ENCODE measurements at regions not wholly inside any gene's neighbourhood (a gene's known extent, or its start where the extent isn't known, plus 50 kb on each side); places are given as distances from the start of the nearest gene placed in this dataset.
"Not testable (repeated sequence)": the region's sequence is repeated elsewhere in the genome, so short reads cannot be mapped to it uniquely, and the experiment has no call there.

- Mint-ChIP-seq H3K9me3 (peaks cover 2 to 3% (median 3%) of the 10 kb centered on the region in 3 donors), H3K27ac (no peak overlapping the region), H3K36me3 (no peaks in the 10 kb centered on the region), H3K4me3 (no peak overlapping the region), H3K4me1 (no peaks in the 10 kb centered on the region), H3K27me3 (no peaks in the 10 kb centered on the region)
- H3K4me1 ChIP-seq (ENCODE audit: control insufficient read depth in 1 of 2, extremely low read depth in 1 of 2, insufficient read depth in 2 of 2, low read length in 2 of 2) = no peaks in the 10 kb centered on the region
- CTCF ChIA-PET = no interaction called here
- H3K27ac ChIP-seq (ENCODE audit: low read length) = no peak overlapping the region
- WGBS (ENCODE audit: insufficient coverage) = no CpG with 5 or more reads among the region's 1 CpG
- no peak for DNase-seq
- ATAC-seq (replicated peaks in 1 of 4) = no peak
- H3K4me3 ChIP-seq (ENCODE audit: control insufficient read depth in 1 of 2, extremely low read depth in 1 of 2, low read length in 1 of 2) = no peak overlapping the region
- POLR2A ChIA-PET = no interaction called here
- H3K9me3 ChIP-seq = no peaks in the 10 kb centered on the region
- no peaks in the 10 kb centered on the region for H3K27me3 ChIP-seq (replicated peaks in 1 of 2; ENCODE audit: control insufficient read depth in 2 of 2, extremely low read depth in 1 of 2, insufficient read depth in 2 of 2, low read length in 1 of 2)
- H3K36me3 ChIP-seq (ENCODE audit: control insufficient read depth in 2 of 2, extremely low read depth in 1 of 2, insufficient read depth in 1 of 2, low read length in 1 of 2) = no peaks in the 10 kb centered on the region
Observed at GRCh38 chr7:9307131-9307530, 873.7 kb downstream of the NXPH1 start.

- CTCF ChIA-PET = no interaction called here
- no peak for DNase-seq
- H3K27me3 ChIP-seq (replicated peaks in 1 of 2; ENCODE audit: control insufficient read depth in 2 of 2, extremely low read depth in 1 of 2, insufficient read depth in 2 of 2, low read length in 1 of 2) = no peaks in the 10 kb centered on the region
- Mint-ChIP-seq H3K4me1 (no peaks in the 10 kb centered on the region), H3K4me3 (no peak overlapping the region), H3K9me3 (peaks cover 4 to 19% (median 14%) of the 10 kb centered on the region in 3 donors), H3K36me3 (no peaks in the 10 kb centered on the region), H3K27me3 (no peaks in the 10 kb centered on the region), H3K27ac (no peak overlapping the region)
- no peaks in the 10 kb centered on the region for H3K9me3 ChIP-seq
- no peak for ATAC-seq (replicated peaks in 1 of 4)
- POLR2A ChIA-PET = no interaction called here
- H3K27ac ChIP-seq (ENCODE audit: low read length) = no peak overlapping the region
- no CpG with 5 or more reads among the region's 2 CpGs for WGBS (ENCODE audit: insufficient coverage)
- no peak overlapping the region for H3K4me3 ChIP-seq (ENCODE audit: control insufficient read depth in 1 of 2, extremely low read depth in 1 of 2, low read length in 1 of 2)
- H3K4me1 ChIP-seq (ENCODE audit: control insufficient read depth in 1 of 2, extremely low read depth in 1 of 2, insufficient read depth in 2 of 2, low read length in 2 of 2) = no peaks in the 10 kb centered on the region
- H3K36me3 ChIP-seq (ENCODE audit: control insufficient read depth in 2 of 2, extremely low read depth in 1 of 2, insufficient read depth in 1 of 2, low read length in 1 of 2) = no peaks in the 10 kb centered on the region
Observed at GRCh38 chr7:9324513-9324912, 891.1 kb downstream of the NXPH1 start.

- Histone ChIP-seq H3K27ac (ENCODE audit: low read length) (no peak overlapping the region), H3K4me1 (ENCODE audit: control insufficient read depth in 1 of 2, extremely low read depth in 1 of 2, insufficient read depth in 2 of 2, low read length in 2 of 2) (no peaks in the 10 kb centered on the region), H3K4me3 (ENCODE audit: control insufficient read depth in 1 of 2, extremely low read depth in 1 of 2, low read length in 1 of 2) (no peak overlapping the region), H3K9me3 (no peaks in the 10 kb centered on the region), H3K36me3 (ENCODE audit: control insufficient read depth in 2 of 2, extremely low read depth in 1 of 2, insufficient read depth in 1 of 2, low read length in 1 of 2) (no peaks in the 10 kb centered on the region), H3K27me3 (replicated peaks in 1 of 2; ENCODE audit: control insufficient read depth in 2 of 2, extremely low read depth in 1 of 2, insufficient read depth in 2 of 2, low read length in 1 of 2) (no peaks in the 10 kb centered on the region)
- ChIA-PET POLR2A (no interaction called here), CTCF (no interaction called here)
- H3K4me1 Mint-ChIP-seq = no peaks in the 10 kb centered on the region
- H3K27ac Mint-ChIP-seq = no peak overlapping the region
- H3K9me3 Mint-ChIP-seq = peaks cover 4 to 18% (median 5%) of the 10 kb centered on the region in 3 donors
- H3K36me3 Mint-ChIP-seq = no peaks in the 10 kb centered on the region
- H3K27me3 Mint-ChIP-seq = no peaks in the 10 kb centered on the region
- no CpG with 5 or more reads among the region's 2 CpGs for WGBS (ENCODE audit: insufficient coverage)
- no peak overlapping the region for H3K4me3 Mint-ChIP-seq
- no peak for DNase-seq
- ATAC-seq (replicated peaks in 1 of 4) = no peak
Observed at GRCh38 chr7:9328296-9328695, 894.9 kb downstream of the NXPH1 start.

GRCh38 chr7:9349625-9350024 is 916.2 kb downstream of the NXPH1 start:
- POLR2A ChIA-PET = no interaction called here
- Mint-ChIP-seq H3K36me3 (no peaks in the 10 kb centered on the region), H3K4me3 (no peak overlapping the region), H3K27me3 (no peaks in the 10 kb centered on the region), H3K4me1 (no peaks in the 10 kb centered on the region), H3K9me3 (peaks cover 7 to 17% (median 10%) of the 10 kb centered on the region in 3 donors), H3K27ac (no peak overlapping the region)
- ATAC-seq (replicated peaks in 1 of 4) (no peak), DNase-seq (no peak)
- Histone ChIP-seq H3K27ac (ENCODE audit: low read length) (no peak overlapping the region), H3K36me3 (ENCODE audit: control insufficient read depth in 2 of 2, extremely low read depth in 1 of 2, insufficient read depth in 1 of 2, low read length in 1 of 2) (no peaks in the 10 kb centered on the region), H3K27me3 (replicated peaks in 1 of 2; ENCODE audit: control insufficient read depth in 2 of 2, extremely low read depth in 1 of 2, insufficient read depth in 2 of 2, low read length in 1 of 2) (no peaks in the 10 kb centered on the region), H3K4me1 (ENCODE audit: control insufficient read depth in 1 of 2, extremely low read depth in 1 of 2, insufficient read depth in 2 of 2, low read length in 2 of 2) (no peaks in the 10 kb centered on the region), H3K4me3 (ENCODE audit: control insufficient read depth in 1 of 2, extremely low read depth in 1 of 2, low read length in 1 of 2) (no peak overlapping the region), H3K9me3 (no peaks in the 10 kb centered on the region)
- CTCF ChIA-PET = no interaction called here
- 58% methylated on average over 2 of the region's 3 CpGs for WGBS (ENCODE audit: insufficient coverage)

- Histone ChIP-seq H3K9me3 (no peaks in the 10 kb centered on the region), H3K4me3 (ENCODE audit: control insufficient read depth in 1 of 2, extremely low read depth in 1 of 2, low read length in 1 of 2) (no peak overlapping the region), H3K27ac (ENCODE audit: low read length) (no peak overlapping the region), H3K4me1 (ENCODE audit: control insufficient read depth in 1 of 2, extremely low read depth in 1 of 2, insufficient read depth in 2 of 2, low read length in 2 of 2) (no peaks in the 10 kb centered on the region), H3K36me3 (ENCODE audit: control insufficient read depth in 2 of 2, extremely low read depth in 1 of 2, insufficient read depth in 1 of 2, low read length in 1 of 2) (no peaks in the 10 kb centered on the region), H3K27me3 (replicated peaks in 1 of 2; ENCODE audit: control insufficient read depth in 2 of 2, extremely low read depth in 1 of 2, insufficient read depth in 2 of 2, low read length in 1 of 2) (no peaks in the 10 kb centered on the region)
- no peaks in the 10 kb centered on the region for H3K4me1 Mint-ChIP-seq
- H3K4me3 Mint-ChIP-seq = no peak overlapping the region
- no peak for DNase-seq
- H3K9me3 Mint-ChIP-seq = peaks cover 18 to 33% (median 33%) of the 10 kb centered on the region in 3 donors
- POLR2A ChIA-PET = no interaction called here
- no peaks in the 10 kb centered on the region for H3K36me3 Mint-ChIP-seq
- WGBS (ENCODE audit: insufficient coverage) = no CpG with 5 or more reads among the region's 4 CpGs
- ATAC-seq (replicated peaks in 1 of 4) = no peak
- CTCF ChIA-PET = no interaction called here
- H3K27me3 Mint-ChIP-seq = no peaks in the 10 kb centered on the region
- H3K27ac Mint-ChIP-seq = no peak overlapping the region
Observed at GRCh38 chr7:9391221-9391620, 957.8 kb downstream of the NXPH1 start.

GRCh38 chr7:9391984-9392383 is 958.6 kb downstream of the NXPH1 start:
- no peaks in the 10 kb centered on the region for H3K27me3 ChIP-seq (replicated peaks in 1 of 2; ENCODE audit: control insufficient read depth in 2 of 2, extremely low read depth in 1 of 2, insufficient read depth in 2 of 2, low read length in 1 of 2)
- no peak overlapping the region for H3K4me3 Mint-ChIP-seq
- H3K4me1 ChIP-seq (ENCODE audit: control insufficient read depth in 1 of 2, extremely low read depth in 1 of 2, insufficient read depth in 2 of 2, low read length in 2 of 2) = no peaks in the 10 kb centered on the region
- H3K27me3 Mint-ChIP-seq = no peaks in the 10 kb centered on the region
- H3K9me3 Mint-ChIP-seq = peaks cover 14 to 28% (median 26%) of the 10 kb centered on the region in 3 donors
- no peaks in the 10 kb centered on the region for H3K4me1 Mint-ChIP-seq
- ChIA-PET CTCF (no interaction called here), POLR2A (no interaction called here)
- no peak overlapping the region for H3K27ac ChIP-seq (ENCODE audit: low read length)
- H3K36me3 ChIP-seq (ENCODE audit: control insufficient read depth in 2 of 2, extremely low read depth in 1 of 2, insufficient read depth in 1 of 2, low read length in 1 of 2) = no peaks in the 10 kb centered on the region
- no peaks in the 10 kb centered on the region for H3K9me3 ChIP-seq
- WGBS (ENCODE audit: insufficient coverage) = no CpG with 5 or more reads among the region's 4 CpGs
- no peak overlapping the region for H3K27ac Mint-ChIP-seq
- ATAC-seq (replicated peaks in 1 of 4) (no peak), DNase-seq (no peak)
- no peaks in the 10 kb centered on the region for H3K36me3 Mint-ChIP-seq
- no peak overlapping the region for H3K4me3 ChIP-seq (ENCODE audit: control insufficient read depth in 1 of 2, extremely low read depth in 1 of 2, low read length in 1 of 2)

GRCh38 chr7:9404386-9404785 is 971.0 kb downstream of the NXPH1 start:
- H3K4me1 Mint-ChIP-seq; H3K27ac ChIP-seq (ENCODE audit: low read length); H3K27me3 ChIP-seq (replicated peaks in 1 of 2; ENCODE audit: control insufficient read depth in 2 of 2, extremely low read depth in 1 of 2, insufficient read depth in 2 of 2, low read length in 1 of 2); CTCF ChIA-PET; H3K4me3 Mint-ChIP-seq; DNase-seq; H3K4me1 ChIP-seq (ENCODE audit: control insufficient read depth in 1 of 2, extremely low read depth in 1 of 2, insufficient read depth in 2 of 2, low read length in 2 of 2); H3K27me3 Mint-ChIP-seq; H3K4me3 ChIP-seq (ENCODE audit: control insufficient read depth in 1 of 2, extremely low read depth in 1 of 2, low read length in 1 of 2); ATAC-seq (replicated peaks in 1 of 4); H3K36me3 ChIP-seq (ENCODE audit: control insufficient read depth in 2 of 2, extremely low read depth in 1 of 2, insufficient read depth in 1 of 2, low read length in 1 of 2); H3K36me3 Mint-ChIP-seq; H3K9me3 ChIP-seq; H3K27ac Mint-ChIP-seq; POLR2A ChIA-PET: not testable (repeated sequence)
- 91% methylated on average over 22 of the region's 28 CpGs for WGBS (ENCODE audit: insufficient coverage)
- H3K9me3 Mint-ChIP-seq = peaks cover 0 to 10% (median 5%) of the 10 kb centered on the region in 3 donors

Measured in T-cell (primary cell).